IMR-90 (cell line): ENCODE measurements at regions not wholly inside any gene's neighbourhood (a gene's known extent, or its start where the extent isn't known, plus 50 kb on each side); places are given as distances from the start of the nearest gene placed in this dataset.

Experiments
- ATAC-seq: fragments of 200-7000 bp; cut with Tn5 transposase; 2 replicates; pipeline ENCODE4 v1.9.1; 2020; ENCODE audit warnings: low read depth, mild to moderate bottlenecking, moderate library complexity
- BruUV-seq: library from RNA; stranded (reverse); fragments of 400-500 nt; replicated peaks from 2 replicates; lab custom pipeline; 2021; lab: Mats Ljungman, UMichigan
- CTCF ChIA-PET: fragments of 300-600 bp; formaldehyde crosslinking; extraction: SDS; loops from one replicate; lab custom pipeline; 2021; ENCODE audit warnings: antibody characterized with exemption; lab: Yijun Ruan, JAX
- POLR2A ChIA-PET: fragments of 300-600 bp; sonication (Branson Sonifier 250); formaldehyde crosslinking; loops from one replicate; lab custom pipeline; 2022; ENCODE audit warnings: antibody characterized with exemption; ENCODE audit not compliant: unreplicated experiment; lab: Charles Lee
- DNase-seq: peaks from one replicate; pipeline ENCODE4 v3.0.0; 2013
- H2AFZ ChIP-seq: replicated peaks from 2 replicates; pipeline ENCODE3; 2013; ENCODE audit warnings: low read length, mild to moderate bottlenecking; ENCODE audit not compliant: poor library complexity
- H2AK5ac ChIP-seq: 2 replicates; pipeline ENCODE4 v1.6.1; 2013; ENCODE audit warnings: low read depth, low read length, inconsistent platforms
- H2AK9ac ChIP-seq: replicated peaks from 2 replicates; pipeline ENCODE3; 2013; ENCODE audit warnings: mild to moderate bottlenecking, low read depth, low read length, moderate library complexity; ENCODE audit not compliant: poor library complexity
- H2BK120ac ChIP-seq: 2 replicates; pipeline ENCODE4 v1.6.1; 2013; ENCODE audit warnings: low read depth, low read length, inconsistent platforms
- H2BK15ac ChIP-seq: 3 replicates; pipeline ENCODE4 v1.6.1; 2013; ENCODE audit warnings: low read depth, low read length, inconsistent platforms
- H2BK20ac ChIP-seq: 2 replicates; pipeline ENCODE4 v1.6.1; 2013; ENCODE audit warnings: low read depth, mild to moderate bottlenecking, inconsistent platforms, low read length, moderate library complexity
- H2BK5ac ChIP-seq: 2 replicates; pipeline ENCODE4 v1.6.1; 2013; ENCODE audit warnings: mild to moderate bottlenecking, low read depth, low read length, inconsistent platforms; ENCODE audit not compliant: poor library complexity, severe bottlenecking
- H3K14ac ChIP-seq: replicated peaks from 2 replicates; pipeline ENCODE4 v1.6.1; 2013; ENCODE audit warnings: low read depth, low read length, inconsistent platforms
- H3K18ac ChIP-seq: 2 replicates; pipeline ENCODE4 v1.6.1; 2013; ENCODE audit warnings: low read depth, low read length, control low read depth
- H3K23ac ChIP-seq: 2 replicates; pipeline ENCODE4 v1.6.1; 2013; ENCODE audit warnings: low read depth, low read length, inconsistent platforms
- H3K27ac ChIP-seq: 2 replicates; pipeline ENCODE4 v1.5.1; 2013; ENCODE audit warnings: mild to moderate bottlenecking, control low read depth, low read length; ENCODE audit not compliant: insufficient read depth
- H3K27me3 ChIP-seq: 2 replicates; pipeline ENCODE4 v1.6.1; 2013; ENCODE audit warnings: low read length; ENCODE audit not compliant: control insufficient read depth, insufficient read depth
- H3K36me3 ChIP-seq: 2 replicates; pipeline ENCODE4 v1.6.1; 2013; ENCODE audit warnings: low read length, mixed read lengths; ENCODE audit not compliant: control insufficient read depth, insufficient read depth
- H3K4ac ChIP-seq: 2 replicates; pipeline ENCODE4 v1.6.1; 2013; ENCODE audit warnings: low read depth, low read length, inconsistent platforms
- H3K4me1 ChIP-seq: 2 replicates; pipeline ENCODE4 v1.6.1; 2013; ENCODE audit warnings: low read length, mixed read lengths; ENCODE audit not compliant: control insufficient read depth, insufficient read depth
- H3K4me2 ChIP-seq: 2 replicates; pipeline ENCODE4 v1.6.1; 2013; ENCODE audit warnings: low read depth, mild to moderate bottlenecking, control low read depth, low read length, moderate library complexity
- H3K4me3 ChIP-seq: 2 replicates; pipeline ENCODE4 v1.5.1; 2013; ENCODE audit warnings: low read depth, mild to moderate bottlenecking, control low read depth, low read length, moderate library complexity; ENCODE audit not compliant: insufficient read depth
- H3K56ac ChIP-seq: 2 replicates; pipeline ENCODE4 v1.6.1; 2013; ENCODE audit warnings: low read length, inconsistent platforms; ENCODE audit not compliant: insufficient read depth; ENCODE audit errors: extremely low read depth
- H3K79me1 ChIP-seq, 2 experiments: 2 replicates each; pipeline ENCODE4 v1.6.1; 2013; ENCODE audit warnings: low read length in 2 of 2, inconsistent platforms in 1 of 2, low read depth in 1 of 2
- H3K9ac ChIP-seq: 2 replicates; pipeline ENCODE4 v1.6.1; 2013; ENCODE audit warnings: low read depth, low read length, control low read depth
- H3K9me1 ChIP-seq: 2 replicates; pipeline ENCODE4 v1.6.1; 2013; ENCODE audit warnings: low read length, inconsistent platforms; ENCODE audit not compliant: insufficient read depth
- H3K9me3 ChIP-seq: 2 replicates; pipeline ENCODE4 v1.6.1; 2013; ENCODE audit warnings: low read length; ENCODE audit not compliant: control insufficient read depth, insufficient read depth
- H4K20me1 ChIP-seq: 2 replicates; pipeline ENCODE4 v1.6.1; 2013; ENCODE audit warnings: low read length, inconsistent platforms; ENCODE audit not compliant: insufficient read depth
- H4K5ac ChIP-seq: 2 replicates; pipeline ENCODE4 v1.6.1; 2013; ENCODE audit warnings: mild to moderate bottlenecking, low read depth, low read length, control low read depth
- H4K8ac ChIP-seq, 2 experiments: 2 replicates each; pipeline ENCODE4 v1.6.1; 2013; ENCODE audit warnings: low read depth in 2 of 2, low read length in 2 of 2, control low read depth in 1 of 2, inconsistent platforms in 1 of 2
- H4K91ac ChIP-seq: 2 replicates; pipeline ENCODE4 v1.6.1; 2013; ENCODE audit warnings: low read depth, low read length, inconsistent platforms; ENCODE audit not compliant: insufficient read depth
- BHLHE40 ChIP-seq: fragments of 150-350 bp; IDR thresholded peaks from 2 replicates; pipeline ENCODE4 v1.6.1; 2016; ENCODE audit warnings: mild to moderate bottlenecking, low read depth, low read length
- CTCF ChIP-seq: conservative IDR thresholded peaks from 2 replicates; pipeline ENCODE4 v1.5.1; 2012; ENCODE audit warnings: mild to moderate bottlenecking, low read depth, low read length, improper control_type of control experiment
- RCOR1 ChIP-seq: IDR thresholded peaks from 2 replicates; pipeline ENCODE4 v1.6.1; 2012; ENCODE audit warnings: mild to moderate bottlenecking, low read length, improper control_type of control experiment; ENCODE audit not compliant: insufficient replicate concordance
- dilution Hi-C: fragments of 300-500 bp; cut with HindIII; formaldehyde crosslinking; loops from one replicate; pipeline ENCODE4 v1.14.3; 2018; ENCODE audit warnings: low sequenced_read_pairs; ENCODE audit not compliant: unreplicated experiment
- in situ Hi-C: fragments of 300-500 bp; cut with MboI; formaldehyde crosslinking; loops from 3 replicates; pipeline ENCODE4 v1.14.3; 2019; ENCODE audit warnings: low sequenced_read_pairs, inconsistent platforms, mixed read lengths
- intact Hi-C: fragments of 100-400 bp; cut with micrococcal nuclease; formaldehyde crosslinking; loops from 2 replicates; pipeline ENCODE4 v1.10.0; 2022
- TF ChIP-seq, protein P1 (sequence below): fragments of 150-350 bp; IDR thresholded peaks from 2 replicates; pipeline ENCODE4 v1.6.1; 2016; ENCODE audit warnings: low read depth, mild to moderate bottlenecking, low read length, moderate library complexity, borderline replicate concordance

DNA sequence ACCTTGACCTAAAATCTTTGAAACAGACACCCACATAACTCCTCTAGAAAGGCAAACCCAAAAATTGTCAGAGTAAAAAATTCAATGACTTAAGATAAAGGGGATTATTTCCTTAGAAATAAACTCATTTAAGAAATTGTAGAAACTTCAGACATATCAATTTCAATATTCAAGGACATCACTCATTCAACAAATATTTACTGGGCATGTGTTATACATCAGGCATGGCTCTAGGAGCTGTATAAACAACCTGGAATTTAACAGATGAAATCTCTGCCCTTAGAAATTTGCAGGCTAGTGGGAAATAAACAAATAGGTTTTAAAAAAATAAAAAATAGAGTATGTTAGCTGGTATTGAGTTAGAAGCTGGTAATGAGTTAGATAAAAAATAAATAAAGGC is 84.0 kb upstream of the LSM14A start:
- ChIA-PET CTCF (interaction anchor here (0.6 kb wide), 1 partner anchor 50 kb away, joined by 3 read pairs; no protein-coding TSS in a partner anchor), POLR2A (no interaction called here)
- DNase-seq: no peak
- in situ Hi-C loops (no loop called here), dilution Hi-C loops (no loop called here), intact Hi-C loops (no loop called here)
- Histone ChIP-seq H3K9me3 (no peaks in the 10 kb centered on the region), H3K9ac (no peak overlapping the region), H2BK20ac (no peak overlapping the region), H4K91ac (no peak overlapping the region), H3K4me3 (no peak overlapping the region), H3K36me3 (no peaks in the 10 kb centered on the region), H2BK120ac (no peak overlapping the region), H3K27ac (no peak overlapping the region), H3K4ac (no peak overlapping the region), H2BK5ac (no peak overlapping the region), H3K23ac (no peak overlapping the region), H3K9me1 (no peaks in the 10 kb centered on the region), H3K56ac (no peak overlapping the region), H2AFZ (no peak overlapping the region), H2BK15ac (no peak overlapping the region), H2AK5ac (no peak overlapping the region), H2AK9ac (no peak overlapping the region), H4K5ac (no peak overlapping the region), H3K4me1 (no peaks in the 10 kb centered on the region), H3K4me2 (no peak overlapping the region), H3K27me3 (peaks cover 7% of the 10 kb centered on the region; the same call in 1 of the 2 replicates), H3K14ac (no peak overlapping the region), H3K79me1 (no peaks in the 10 kb centered on the region), H3K18ac (no peak overlapping the region), H4K8ac (no peak overlapping the region), H4K20me1 (no peaks in the 10 kb centered on the region)
- BruUV-seq: no TSS peak
- no peak for TF ChIP-seq BHLHE40
- TF ChIP-seq, protein P1, sequence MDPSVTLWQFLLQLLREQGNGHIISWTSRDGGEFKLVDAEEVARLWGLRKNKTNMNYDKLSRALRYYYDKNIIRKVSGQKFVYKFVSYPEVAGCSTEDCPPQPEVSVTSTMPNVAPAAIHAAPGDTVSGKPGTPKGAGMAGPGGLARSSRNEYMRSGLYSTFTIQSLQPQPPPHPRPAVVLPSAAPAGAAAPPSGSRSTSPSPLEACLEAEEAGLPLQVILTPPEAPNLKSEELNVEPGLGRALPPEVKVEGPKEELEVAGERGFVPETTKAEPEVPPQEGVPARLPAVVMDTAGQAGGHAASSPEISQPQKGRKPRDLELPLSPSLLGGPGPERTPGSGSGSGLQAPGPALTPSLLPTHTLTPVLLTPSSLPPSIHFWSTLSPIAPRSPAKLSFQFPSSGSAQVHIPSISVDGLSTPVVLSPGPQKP: no peak
- TF ChIP-seq RCOR1: no peak
- no peak for TF ChIP-seq CTCF
- ATAC-seq: no peak
